Ishikawa (cell line): ENCODE measurements at regions not wholly inside any gene's neighbourhood (a gene's known extent, or its start where the extent isn't known, plus 50 kb on each side); places are given as distances from the start of the nearest gene placed in this dataset.

Source experiments
- CEBPB ChIP-seq: IDR thresholded peaks from 2 replicates; pipeline ENCODE4 v1.6.1; 2012
- CREB1 ChIP-seq: IDR thresholded peaks from 2 replicates; pipeline ENCODE4 v1.6.1; 2012; ENCODE audit warnings: low read depth
- EGR1 ChIP-seq: IDR thresholded peaks from 2 replicates; pipeline ENCODE4 v1.6.1; 2012
- EP300 ChIP-seq: IDR thresholded peaks from 2 replicates; pipeline ENCODE4 v1.6.1; 2012; ENCODE audit warnings: borderline replicate concordance
- FOXM1 ChIP-seq: IDR thresholded peaks from 2 replicates; pipeline ENCODE4 v1.6.1; 2012; ENCODE audit warnings: low read depth, borderline replicate concordance
- NFIC ChIP-seq: IDR thresholded peaks from 2 replicates; pipeline ENCODE4 v1.6.1; 2012
- RAD21 ChIP-seq: IDR thresholded peaks from 2 replicates; pipeline ENCODE4 v1.6.1; 2012; ENCODE audit warnings: low read depth
- REST ChIP-seq: IDR thresholded peaks from 2 replicates; pipeline ENCODE4 v1.6.1; 2012; ENCODE audit warnings: low read depth, mild to moderate bottlenecking
- TAF1 ChIP-seq: IDR thresholded peaks from 2 replicates; pipeline ENCODE4 v1.6.1; 2012; ENCODE audit warnings: low read depth, mild to moderate bottlenecking
- TCF12 ChIP-seq: IDR thresholded peaks from 2 replicates; pipeline ENCODE4 v1.6.1; 2012; ENCODE audit warnings: low read depth
- TEAD4 ChIP-seq: IDR thresholded peaks from 2 replicates; pipeline ENCODE4 v1.6.1; 2012
- USF1 ChIP-seq: IDR thresholded peaks from 2 replicates; pipeline ENCODE4 v1.6.1; 2012
- YY1 ChIP-seq: IDR thresholded peaks from 2 replicates; pipeline ENCODE4 v1.6.1; 2012; ENCODE audit warnings: low read depth
- ZBTB7A ChIP-seq: IDR thresholded peaks from 2 replicates; pipeline ENCODE4 v1.6.1; 2012; ENCODE audit warnings: low read depth
- TF ChIP-seq, protein P1 (sequence below): IDR thresholded peaks from 2 replicates; pipeline ENCODE4 v1.6.1; 2012

DNA sequence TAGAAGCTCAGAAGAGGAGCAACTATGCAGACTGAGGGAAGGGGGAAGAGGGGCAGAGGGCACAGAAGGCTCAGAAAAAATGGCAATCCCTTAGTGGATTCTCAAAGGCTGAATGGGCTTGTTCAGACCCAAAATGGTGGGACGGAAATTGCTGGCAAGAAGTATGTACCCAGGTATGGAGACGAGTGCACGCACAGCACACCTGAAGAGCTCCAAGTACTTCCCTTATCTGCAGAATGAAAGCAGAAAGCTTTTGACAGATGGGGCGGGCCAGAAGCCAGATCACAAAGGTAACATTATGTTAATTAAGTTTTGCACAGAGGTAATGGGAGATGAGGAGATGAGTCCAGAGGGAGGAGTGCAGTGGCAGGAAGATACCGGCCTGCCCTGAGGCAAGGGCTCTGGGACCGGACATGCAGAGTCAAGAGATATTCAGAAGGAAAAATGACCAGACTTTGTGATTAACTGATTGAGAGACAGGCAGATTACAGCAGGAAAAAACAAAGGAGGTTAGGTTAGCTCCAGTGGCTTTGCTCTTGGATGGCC lies 138.1 kb upstream of the PIK3R1 start:
- TF ChIP-seq USF1 (no peak), EGR1 (no peak), TEAD4 (no peak), TCF12 (no peak), EP300 (no peak), ZBTB7A (no peak), REST (no peak), TAF1 (no peak), CREB1 (no peak), YY1 (no peak), FOXM1 (no peak), NFIC (no peak)
- TF ChIP-seq, protein P1, sequence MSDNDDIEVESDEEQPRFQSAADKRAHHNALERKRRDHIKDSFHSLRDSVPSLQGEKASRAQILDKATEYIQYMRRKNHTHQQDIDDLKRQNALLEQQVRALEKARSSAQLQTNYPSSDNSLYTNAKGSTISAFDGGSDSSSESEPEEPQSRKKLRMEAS, result no peak

DNA sequence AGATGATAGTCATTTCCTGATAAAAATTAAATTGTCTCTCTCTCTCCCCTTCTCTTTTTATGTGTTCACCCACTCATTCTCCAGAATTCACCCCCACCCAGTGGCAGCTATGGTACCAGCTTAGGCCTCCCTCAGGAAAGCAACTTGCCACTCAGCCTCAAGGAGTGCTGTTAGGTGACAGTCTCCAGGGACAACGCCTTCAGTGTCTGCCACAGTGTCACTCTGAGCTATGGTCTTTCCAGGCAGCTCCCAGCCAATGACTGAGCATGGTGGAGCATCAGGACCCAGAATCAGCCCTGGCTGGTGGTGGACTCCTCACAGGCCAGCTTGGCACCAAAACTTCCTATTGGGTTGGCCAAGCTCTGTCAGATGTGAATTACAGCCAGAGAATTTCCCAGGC lies 140.9 kb upstream of the PIK3R1 start:
- TF ChIP-seq YY1, result no peak
- TF ChIP-seq TEAD4, result no peak
- no peak for TF ChIP-seq TCF12
- TF ChIP-seq, protein P1, result no peak
- no peak for TF ChIP-seq FOXM1
- TF ChIP-seq EGR1, result no peak
- no peak for TF ChIP-seq USF1
- no peak for TF ChIP-seq NFIC
- no peak for TF ChIP-seq REST

- TF ChIP-seq RAD21 (no peak), CEBPB (peak; percentile 92)
Observed at GRCh38 chr5:68074048-68074632, 141.4 kb upstream of the PIK3R1 start.

- TF ChIP-seq CEBPB, result no peak
- TF ChIP-seq USF1, result no peak
- no peak for TF ChIP-seq EP300
- no peak for TF ChIP-seq FOXM1
- no peak for TF ChIP-seq EGR1
Observed at GRCh38 chr5:68071736-68072135, 143.8 kb upstream of the PIK3R1 start.

DNA sequence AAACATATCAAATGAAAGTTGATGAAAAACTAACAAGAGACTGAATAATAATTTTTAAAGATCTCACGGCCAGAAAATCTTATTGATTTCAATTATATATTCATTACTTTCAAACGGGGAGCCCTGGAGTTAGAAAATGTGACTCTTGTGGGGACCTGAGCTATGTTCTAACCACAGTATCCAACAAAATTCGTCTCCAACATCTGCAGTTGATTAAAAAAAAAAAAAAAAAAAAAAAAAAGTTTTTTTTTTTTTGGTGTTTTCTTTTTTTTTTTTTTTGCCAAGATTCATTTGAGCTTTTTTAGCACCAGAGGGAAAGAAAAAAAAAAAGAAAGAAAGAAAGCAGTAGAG lies 144.3 kb upstream of the PIK3R1 start:
- no peak for TF ChIP-seq EGR1
- TF ChIP-seq REST, result no peak
- TF ChIP-seq NFIC, result no peak
- TF ChIP-seq CEBPB, result no peak
- no peak for TF ChIP-seq EP300
- no peak for TF ChIP-seq ZBTB7A
- no peak for TF ChIP-seq YY1
- TF ChIP-seq USF1, result no peak
- TF ChIP-seq, protein P1, result no peak
- TF ChIP-seq TAF1, result no peak
- TF ChIP-seq FOXM1, result no peak
- no peak for TF ChIP-seq TCF12
- no peak for TF ChIP-seq RAD21
- TF ChIP-seq TEAD4, result no peak
- TF ChIP-seq CREB1, result no peak
